Keratinocyte (primary cell): ENCODE measurements at regions not wholly inside any gene's neighbourhood (a gene's known extent, or its start where the extent isn't known, plus 50 kb on each side); places are given as distances from the start of the nearest gene placed in this dataset.

Source experiments
- DNase-seq: peaks from one replicate; pipeline ENCODE4 v3.0.0-alpha.2; 2011; ENCODE audit warnings: low read depth, missing footprints, low spot score
- FAIRE-seq: peaks from 2 replicates; lab custom pipeline; 2011; peaks lifted over from hg19 to GRCh38; lab: Jason Lieb, UNC
- H2AFZ ChIP-seq: 2 replicates; pipeline ENCODE4 v1.6.0; 2012; ENCODE audit warnings: low read length, control low read depth, inconsistent platforms; ENCODE audit not compliant: control insufficient read depth
- H3K27ac ChIP-seq: 2 replicates; pipeline ENCODE4 v1.5.1; 2011; ENCODE audit warnings: low read length; ENCODE audit not compliant: control insufficient read depth, insufficient read depth
- H3K27me3 ChIP-seq: 3 replicates; pipeline ENCODE4 v1.6.0; 2011; ENCODE audit warnings: low read length; ENCODE audit not compliant: control insufficient read depth, insufficient read depth; ENCODE audit errors: extremely low read depth
- H3K36me3 ChIP-seq, 2 experiments: 2 replicates in 1 of 2; 3 replicates in 1 of 2; pipeline ENCODE4 v1.5.1; 2011; ENCODE audit warnings: low read length in 2 of 2, mild to moderate bottlenecking in 1 of 2; ENCODE audit not compliant: control insufficient read depth in 2 of 2, insufficient read depth in 2 of 2; ENCODE audit errors: extremely low read depth in 1 of 2
- H3K4me1 ChIP-seq: 3 replicates; pipeline ENCODE4 v1.5.1; 2011; ENCODE audit warnings: low read length; ENCODE audit not compliant: control insufficient read depth, insufficient read depth; ENCODE audit errors: extremely low read depth
- H3K4me2 ChIP-seq: 3 replicates; pipeline ENCODE4 v1.6.0; 2011; ENCODE audit warnings: low read depth, low read length; ENCODE audit not compliant: control insufficient read depth, insufficient read depth; ENCODE audit errors: extremely low read depth
- H3K4me3 ChIP-seq, 3 experiments: fragments of 200-600 bp in 1 of 3; sonication (generic) in 1 of 3; 2 replicates in 2 of 3; 3 replicates in 1 of 3; pipeline ENCODE4 v1.5.1; 2011 to 2016; ENCODE audit warnings: low read length in 3 of 3, mild to moderate bottlenecking in 3 of 3, control low read depth in 2 of 3, inconsistent platforms in 1 of 3, low read depth in 1 of 3, mixed read lengths in 1 of 3, mixed run types in 1 of 3, moderate library complexity in 1 of 3; ENCODE audit not compliant: control insufficient read depth in 2 of 3, insufficient read depth in 2 of 3; ENCODE audit errors: extremely low read depth in 1 of 3
- H3K79me2 ChIP-seq: 2 replicates; pipeline ENCODE4 v1.6.0; 2012; ENCODE audit warnings: low read length; ENCODE audit not compliant: control insufficient read depth, insufficient read depth
- H3K9ac ChIP-seq: 3 replicates; pipeline ENCODE4 v1.6.0; 2011; ENCODE audit warnings: low read length; ENCODE audit not compliant: control insufficient read depth, insufficient read depth; ENCODE audit errors: extremely low read depth
- H3K9me1 ChIP-seq: 3 replicates; pipeline ENCODE4 v1.6.0; 2011; ENCODE audit warnings: low read length; ENCODE audit not compliant: control insufficient read depth, insufficient read depth; ENCODE audit errors: extremely low read depth
- H3K9me3 ChIP-seq: 2 replicates; pipeline ENCODE4 v1.5.1; 2012; ENCODE audit warnings: low read depth, low read length; ENCODE audit not compliant: control insufficient read depth
- H4K20me1 ChIP-seq: 3 replicates; pipeline ENCODE4 v1.6.0; 2011; ENCODE audit warnings: low read length; ENCODE audit not compliant: control insufficient read depth, insufficient read depth; ENCODE audit errors: extremely low read depth
- CTCF ChIP-seq, 3 experiments: IDR thresholded peaks in 1 of 3; conservative IDR thresholded peaks in 1 of 3; optimal IDR thresholded peaks in 1 of 3; 2 replicates in 2 of 3; 3 replicates in 1 of 3; pipeline versions ENCODE3 to v1.5.1; 2011; ENCODE audit warnings: low read length in 3 of 3, mild to moderate bottlenecking in 3 of 3, moderate library complexity in 2 of 3, control low read depth in 1 of 3, inconsistent platforms in 1 of 3; ENCODE audit not compliant: insufficient read depth in 2 of 3; ENCODE audit errors: extremely low read depth in 1 of 3
- EZH2 ChIP-seq: IDR thresholded peaks from one replicate; pipeline ENCODE4 v1.6.1; 2012; ENCODE audit warnings: inconsistent platforms, mild to moderate bottlenecking, low read length, moderate library complexity
- dilution Hi-C: fragments of 300-500 bp; cut with MboI; formaldehyde crosslinking; loops from one replicate; pipeline ENCODE4 v1.7.0; 2020; ENCODE audit warnings: low sequenced_read_pairs; ENCODE audit not compliant: extremely low pct_ligation_motif_present

- FAIRE-seq (no peak), DNase-seq (no peak)
- TF ChIP-seq CTCF (optimal IDR thresholded peaks at IDR 0.05 in 1 of 3, IDR thresholded peaks at IDR 0.05 in 1 of 3, conservative IDR thresholded peaks at IDR 0.05 in 1 of 3; ENCODE audit: extremely low read depth in 1 of 3, insufficient read depth in 2 of 3, low read length in 3 of 3) = no peak
- TF ChIP-seq EZH2 = no peak
- H3K4me3 ChIP-seq = no peak overlapping the region
- no peak overlapping the region for H3K9ac ChIP-seq
- H3K9me3 ChIP-seq = no peaks in the 10 kb centered on the region
- H3K4me2 ChIP-seq = no peak overlapping the region
- H3K27ac ChIP-seq = no peak overlapping the region
- H3K27me3 ChIP-seq = no peaks in the 10 kb centered on the region
- peaks cover 3% of the 10 kb centered on the region for H3K4me1 ChIP-seq
- H3K36me3 ChIP-seq = no peaks in the 10 kb centered on the region
- H4K20me1 ChIP-seq = no peaks in the 10 kb centered on the region
- H3K79me2 ChIP-seq = no peaks in the 10 kb centered on the region
- H3K9me1 ChIP-seq = no peaks in the 10 kb centered on the region
- dilution Hi-C loops = no loop called here
- H2AFZ ChIP-seq = no peak overlapping the region
Observed at GRCh38 chr12:105467710-105468366, 137.3 kb downstream of the C12orf75 start.

DNA sequence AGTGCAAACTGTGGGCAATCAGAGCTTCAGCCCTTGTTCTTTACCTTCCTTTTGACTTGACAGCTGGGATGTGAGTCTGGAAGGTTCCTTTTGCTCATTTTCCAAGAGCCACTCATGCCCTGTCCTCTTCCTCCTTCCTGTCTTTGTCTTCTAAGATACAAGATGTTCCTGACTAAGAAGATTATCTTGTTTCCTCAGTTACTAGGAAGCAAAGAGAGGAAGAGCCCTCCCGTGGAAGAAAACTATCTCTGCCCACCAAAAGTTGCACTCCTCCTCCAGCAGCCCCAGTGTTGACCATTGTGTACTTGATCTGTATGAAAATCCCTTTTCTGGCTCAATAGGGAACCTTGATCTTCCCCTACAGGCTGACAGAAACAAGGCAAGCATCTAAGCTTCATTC lies 138.0 kb downstream of the C12orf75 start:
- Histone ChIP-seq H3K9me1 (no peaks in the 10 kb centered on the region), H3K4me1 (no peaks in the 10 kb centered on the region), H3K36me3 (no peaks in the 10 kb centered on the region), H3K79me2 (no peaks in the 10 kb centered on the region), H3K9ac (no peak overlapping the region), H3K9me3 (no peaks in the 10 kb centered on the region), H4K20me1 (no peaks in the 10 kb centered on the region), H3K27ac (no peak overlapping the region), H3K4me2 (no peak overlapping the region), H3K27me3 (no peaks in the 10 kb centered on the region), H3K4me3 (no peak overlapping the region), H2AFZ (no peak overlapping the region)
- TF ChIP-seq EZH2 = no peak
- TF ChIP-seq CTCF (optimal IDR thresholded peaks at IDR 0.05 in 1 of 3, IDR thresholded peaks at IDR 0.05 in 1 of 3, conservative IDR thresholded peaks at IDR 0.05 in 1 of 3; ENCODE audit: extremely low read depth in 1 of 3, insufficient read depth in 2 of 3, low read length in 3 of 3) = no peak
- DNase-seq (no peak), FAIRE-seq (no peak)
- dilution Hi-C loops = no loop called here
